ENCODE measurements at regions not wholly inside any gene's neighbourhood (a gene's known extent, or its start where the extent isn't known, plus 50 kb on each side); places are given as distances from the start of the nearest gene placed in this dataset.

DNA sequence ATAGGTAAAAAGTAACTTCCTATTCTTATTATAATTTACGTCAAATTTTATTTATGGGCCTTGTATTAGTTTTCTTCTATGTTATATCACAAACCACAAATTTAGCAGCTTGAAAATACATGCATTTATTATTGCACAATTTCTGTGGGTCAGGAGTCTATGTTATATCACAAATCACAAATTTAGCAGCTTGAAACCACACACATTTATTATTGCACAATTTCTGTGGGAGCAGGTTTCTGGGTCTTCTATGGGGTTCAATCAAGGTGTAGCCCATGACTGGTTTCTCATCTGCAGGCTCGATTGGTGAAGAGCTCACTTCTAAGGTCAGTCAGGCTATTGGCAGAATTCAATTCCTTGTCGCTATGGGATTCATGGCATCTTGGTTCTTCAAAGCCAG lies 332.7 kb upstream of the HAND2 start:
- intact Hi-C loops (cut with DNase I): no loop called here
- TF ChIP-seq, protein P1, sequence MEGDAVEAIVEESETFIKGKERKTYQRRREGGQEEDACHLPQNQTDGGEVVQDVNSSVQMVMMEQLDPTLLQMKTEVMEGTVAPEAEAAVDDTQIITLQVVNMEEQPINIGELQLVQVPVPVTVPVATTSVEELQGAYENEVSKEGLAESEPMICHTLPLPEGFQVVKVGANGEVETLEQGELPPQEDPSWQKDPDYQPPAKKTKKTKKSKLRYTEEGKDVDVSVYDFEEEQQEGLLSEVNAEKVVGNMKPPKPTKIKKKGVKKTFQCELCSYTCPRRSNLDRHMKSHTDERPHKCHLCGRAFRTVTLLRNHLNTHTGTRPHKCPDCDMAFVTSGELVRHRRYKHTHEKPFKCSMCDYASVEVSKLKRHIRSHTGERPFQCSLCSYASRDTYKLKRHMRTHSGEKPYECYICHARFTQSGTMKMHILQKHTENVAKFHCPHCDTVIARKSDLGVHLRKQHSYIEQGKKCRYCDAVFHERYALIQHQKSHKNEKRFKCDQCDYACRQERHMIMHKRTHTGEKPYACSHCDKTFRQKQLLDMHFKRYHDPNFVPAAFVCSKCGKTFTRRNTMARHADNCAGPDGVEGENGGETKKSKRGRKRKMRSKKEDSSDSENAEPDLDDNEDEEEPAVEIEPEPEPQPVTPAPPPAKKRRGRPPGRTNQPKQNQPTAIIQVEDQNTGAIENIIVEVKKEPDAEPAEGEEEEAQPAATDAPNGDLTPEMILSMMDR (IDR thresholded peaks at IDR 0.05): no peak
- no peak for TF ChIP-seq POLR2A (IDR thresholded peaks at IDR 0.05)
- H3K4me1 ChIP-seq: no peaks in the 10 kb centered on the region
- no peaks in the 10 kb centered on the region for H3K9me3 ChIP-seq
- DNase-seq (no peak), ATAC-seq (no peak)
- no peak overlapping the region for H3K27ac ChIP-seq
- 49% methylated on average over 3 of the region's 3 CpGs for WGBS (ENCODE audit: insufficient coverage, low coverage, low lambda C conversion rate, missing lambda C conversion rate)
- H3K36me3 ChIP-seq: no peaks in the 10 kb centered on the region
- no peaks in the 10 kb centered on the region for H3K27me3 ChIP-seq
- no peak overlapping the region for H3K4me3 ChIP-seq

DNA sequence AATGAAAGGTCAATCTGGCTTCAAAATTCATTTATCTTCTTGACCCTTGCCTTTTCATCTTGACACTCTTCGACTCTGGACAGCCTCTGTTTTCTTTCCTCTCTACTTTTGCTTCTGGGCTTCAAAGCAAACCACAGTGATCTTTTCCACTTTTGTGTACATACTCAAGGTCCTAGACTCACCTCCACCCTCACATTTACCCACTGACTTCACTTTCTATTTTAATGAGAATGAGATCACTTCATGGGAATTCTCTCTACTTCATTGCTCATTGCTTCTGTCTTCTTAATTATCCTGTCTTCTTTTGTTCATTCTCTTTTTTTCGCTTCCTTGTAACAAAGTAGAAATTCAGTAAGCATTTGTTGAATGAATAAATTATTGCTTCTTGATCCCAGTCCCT lies 330.1 kb upstream of the HAND2 start:
- ATAC-seq (no peak), DNase-seq (no peak)
- Histone ChIP-seq H3K9me3 (no peaks in the 10 kb centered on the region), H3K27ac (no peak overlapping the region), H3K4me1 (no peaks in the 10 kb centered on the region), H3K4me3 (no peak overlapping the region), H3K27me3 (no peaks in the 10 kb centered on the region), H3K36me3 (no peaks in the 10 kb centered on the region)
- TF ChIP-seq POLR2A (IDR thresholded peaks at IDR 0.05): no peak
- TF ChIP-seq, protein P1 (IDR thresholded peaks at IDR 0.05): no peak
- 40% methylated on average over 2 of the region's 2 CpGs for WGBS (ENCODE audit: insufficient coverage, low coverage, low lambda C conversion rate, missing lambda C conversion rate)
- intact Hi-C loops (cut with DNase I): no loop called here

DNA sequence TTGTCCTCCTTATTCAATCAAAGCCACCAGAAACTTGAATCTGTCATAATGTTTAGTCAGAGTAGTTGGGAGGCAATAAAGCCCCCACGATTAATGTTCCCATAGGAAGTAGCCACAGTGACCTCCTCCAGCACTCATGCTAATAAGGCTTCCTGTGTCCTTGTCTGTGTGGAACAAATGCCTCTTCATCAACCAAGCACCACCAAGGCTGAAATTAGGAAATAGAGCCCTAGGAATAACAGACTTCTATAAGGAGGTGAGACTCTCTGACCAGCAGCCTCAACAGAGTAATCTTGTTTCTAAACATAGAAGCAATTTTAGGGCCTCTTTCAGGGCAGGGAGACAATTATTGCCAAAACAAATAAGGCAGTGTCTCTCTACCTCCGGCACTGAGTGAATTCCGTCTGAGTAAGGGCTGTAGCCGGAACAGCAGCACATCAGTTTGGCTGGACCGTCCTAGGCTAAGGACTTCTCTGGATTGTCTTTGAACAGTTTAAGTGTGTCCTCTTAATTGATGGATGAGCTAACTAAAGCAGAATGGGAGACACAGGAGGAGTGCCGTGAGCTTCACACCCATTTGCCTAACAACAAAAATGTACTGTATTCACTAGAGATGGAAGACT lies 329.2 kb upstream of the HAND2 start:
- no peak for DNase-seq
- TF ChIP-seq, protein P1 (IDR thresholded peaks at IDR 0.05): no peak
- TF ChIP-seq POLR2A (IDR thresholded peaks at IDR 0.05): no peak
- H3K27ac ChIP-seq: no peak overlapping the region
- intact Hi-C loops (cut with DNase I): no loop called here
- no peak for ATAC-seq
- no peaks in the 10 kb centered on the region for H3K27me3 ChIP-seq
- H3K9me3 ChIP-seq: no peaks in the 10 kb centered on the region
- 34% methylated on average over 6 of the region's 6 CpGs for WGBS (ENCODE audit: insufficient coverage, low coverage, low lambda C conversion rate, missing lambda C conversion rate)
- H3K36me3 ChIP-seq: no peaks in the 10 kb centered on the region
- no peaks in the 10 kb centered on the region for H3K4me1 ChIP-seq
- no peak overlapping the region for H3K4me3 ChIP-seq

DNA sequence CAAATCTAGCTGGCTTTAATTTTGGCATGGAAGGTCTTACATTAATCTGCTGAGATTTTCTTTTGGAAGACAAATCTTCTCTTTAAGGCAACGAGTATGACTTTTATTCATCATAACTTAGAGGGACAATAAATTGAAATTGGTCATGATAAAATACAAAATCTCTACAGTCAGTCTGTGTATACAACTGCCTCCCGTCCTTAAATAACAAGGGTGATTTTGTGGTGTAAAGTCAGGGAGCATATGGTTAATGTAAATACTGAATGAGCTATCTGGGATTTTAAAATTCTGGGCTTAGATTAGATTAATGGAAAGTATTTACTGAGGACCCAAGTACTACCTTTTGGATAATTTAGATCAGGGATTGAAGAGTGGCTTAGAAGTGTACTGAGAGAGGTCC lies 328.4 kb upstream of the HAND2 start:
- no peaks in the 10 kb centered on the region for H3K36me3 ChIP-seq
- intact Hi-C loops (cut with DNase I): no loop called here
- H3K27me3 ChIP-seq: no peaks in the 10 kb centered on the region
- no peak overlapping the region for H3K4me3 ChIP-seq
- TF ChIP-seq POLR2A (IDR thresholded peaks at IDR 0.05): no peak
- TF ChIP-seq, protein P1 (IDR thresholded peaks at IDR 0.05): no peak
- no peak overlapping the region for H3K27ac ChIP-seq
- H3K9me3 ChIP-seq: no peaks in the 10 kb centered on the region
- 39% methylated on average over 2 of the region's 2 CpGs for WGBS (ENCODE audit: insufficient coverage, low coverage, low lambda C conversion rate, missing lambda C conversion rate)
- ATAC-seq (no peak), DNase-seq (no peak)
- H3K4me1 ChIP-seq: no peaks in the 10 kb centered on the region

DNA sequence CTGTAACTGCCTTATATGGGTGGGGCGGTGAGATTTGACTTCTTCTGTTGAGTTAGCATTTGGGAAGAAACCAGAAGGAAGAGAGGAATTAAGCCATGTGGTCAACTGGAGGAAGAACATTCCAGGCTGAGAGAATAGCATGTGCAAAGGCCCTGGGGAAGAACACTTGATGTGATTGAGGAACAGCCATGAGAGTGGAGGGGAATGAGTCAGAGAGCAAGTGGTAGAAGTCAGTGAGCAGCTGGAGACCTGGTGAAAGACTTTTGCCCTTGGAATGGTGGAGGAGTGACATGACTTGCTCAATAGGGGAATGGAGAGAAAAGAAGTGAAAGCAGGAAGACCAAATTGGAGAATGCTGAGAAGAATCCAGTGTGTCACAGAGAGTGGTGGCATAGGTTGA lies 327.8 kb upstream of the HAND2 start:
- intact Hi-C loops (cut with DNase I): no loop called here
- no peak for TF ChIP-seq POLR2A (IDR thresholded peaks at IDR 0.05)
- TF ChIP-seq, protein P1 (IDR thresholded peaks at IDR 0.05): no peak
- no peaks in the 10 kb centered on the region for H3K27me3 ChIP-seq

More for the DNA sequence above, 327.8 kb upstream of the HAND2 start:
- WGBS (ENCODE audit: insufficient coverage, low coverage, low lambda C conversion rate, missing lambda C conversion rate): 58% methylated on average over 1 of the region's 1 CpG
- no peaks in the 10 kb centered on the region for H3K9me3 ChIP-seq
- no peak for ATAC-seq
- no peak overlapping the region for H3K4me3 ChIP-seq
- H3K4me1 ChIP-seq: no peaks in the 10 kb centered on the region
- no peak overlapping the region for H3K27ac ChIP-seq
- H3K36me3 ChIP-seq: no peaks in the 10 kb centered on the region
- DNase-seq: no peak

Data from right lobe of liver (tissue), 6 donors.